ENCODE measurements at regions not wholly inside any gene's neighbourhood (a gene's known extent, or its start where the extent isn't known, plus 50 kb on each side); places are given as distances from the start of the nearest gene placed in this dataset.

DNA sequence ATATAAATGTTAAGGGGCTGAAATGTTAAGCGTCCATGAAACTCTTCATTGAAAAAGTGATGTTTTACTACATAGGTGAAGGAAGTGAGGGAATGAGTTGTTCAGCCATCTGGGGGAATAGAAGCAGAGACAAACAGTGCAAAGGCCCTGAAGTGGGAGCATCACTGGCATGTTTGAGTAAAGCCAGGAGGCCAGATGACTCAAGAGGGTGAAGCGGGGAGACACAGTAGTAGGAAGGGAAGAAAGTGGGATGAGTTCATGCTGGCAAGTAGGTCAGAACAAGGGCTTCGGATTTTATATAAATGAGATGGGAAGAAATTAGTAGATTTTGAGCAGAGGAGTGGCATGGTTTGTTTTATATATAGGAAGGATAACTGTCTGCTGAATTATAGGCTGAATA is 112.5 kb upstream of the MAP9 start:
- H3K4me1 ChIP-seq: no peaks in the 10 kb centered on the region
- H3K4me3 ChIP-seq: no peak overlapping the region
- no peak for ATAC-seq
- no peaks in the 10 kb centered on the region for H3K27me3 ChIP-seq
- intact Hi-C loops (cut with DNase I; ENCODE audit: low total_unique reads) (no loop called here), in situ Hi-C loops (cut with MboI; ENCODE audit: low sequenced_read_pairs in 4 of 4) (no loop called here)
- no peak for DNase-seq
- no peaks in the 10 kb centered on the region for H3K36me3 ChIP-seq
- H3K27ac ChIP-seq: no peak overlapping the region
- no peaks in the 10 kb centered on the region for H3K9me3 ChIP-seq
- TF ChIP-seq, protein P1, sequence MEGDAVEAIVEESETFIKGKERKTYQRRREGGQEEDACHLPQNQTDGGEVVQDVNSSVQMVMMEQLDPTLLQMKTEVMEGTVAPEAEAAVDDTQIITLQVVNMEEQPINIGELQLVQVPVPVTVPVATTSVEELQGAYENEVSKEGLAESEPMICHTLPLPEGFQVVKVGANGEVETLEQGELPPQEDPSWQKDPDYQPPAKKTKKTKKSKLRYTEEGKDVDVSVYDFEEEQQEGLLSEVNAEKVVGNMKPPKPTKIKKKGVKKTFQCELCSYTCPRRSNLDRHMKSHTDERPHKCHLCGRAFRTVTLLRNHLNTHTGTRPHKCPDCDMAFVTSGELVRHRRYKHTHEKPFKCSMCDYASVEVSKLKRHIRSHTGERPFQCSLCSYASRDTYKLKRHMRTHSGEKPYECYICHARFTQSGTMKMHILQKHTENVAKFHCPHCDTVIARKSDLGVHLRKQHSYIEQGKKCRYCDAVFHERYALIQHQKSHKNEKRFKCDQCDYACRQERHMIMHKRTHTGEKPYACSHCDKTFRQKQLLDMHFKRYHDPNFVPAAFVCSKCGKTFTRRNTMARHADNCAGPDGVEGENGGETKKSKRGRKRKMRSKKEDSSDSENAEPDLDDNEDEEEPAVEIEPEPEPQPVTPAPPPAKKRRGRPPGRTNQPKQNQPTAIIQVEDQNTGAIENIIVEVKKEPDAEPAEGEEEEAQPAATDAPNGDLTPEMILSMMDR (IDR thresholded peaks at IDR 0.05 in 4 of 5, conservative IDR thresholded peaks at IDR 0.05 in 1 of 5): no peak
- TF ChIP-seq POLR2A (IDR thresholded peaks at IDR 0.05): no peak

DNA sequence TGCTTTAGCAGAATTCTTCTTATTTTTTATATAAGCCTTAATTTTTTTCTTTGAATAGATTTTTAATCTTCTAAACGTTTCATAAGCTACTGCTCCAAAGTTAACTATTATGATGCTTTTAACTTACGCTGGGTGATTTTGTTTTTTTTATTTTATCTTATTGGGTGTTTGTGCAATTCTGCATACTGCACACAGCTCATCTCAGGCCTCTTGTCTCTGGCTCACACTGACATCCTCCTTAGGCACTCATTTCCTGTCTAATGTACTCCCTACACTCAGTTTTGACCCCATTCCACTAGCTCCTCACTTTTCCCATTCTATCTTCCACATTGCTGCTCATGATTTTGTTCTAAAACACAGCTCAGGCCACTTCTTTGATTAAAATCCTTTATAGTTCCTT is 111.9 kb upstream of the MAP9 start:
- no peak for ATAC-seq
- H3K27me3 ChIP-seq: no peaks in the 10 kb centered on the region
- intact Hi-C loops (cut with DNase I; ENCODE audit: low total_unique reads): no loop called here
- H3K27ac ChIP-seq: no peak overlapping the region
- no peak overlapping the region for H3K4me3 ChIP-seq
- in situ Hi-C loops (cut with MboI; ENCODE audit: low sequenced_read_pairs in 4 of 4): no loop called here
- no peaks in the 10 kb centered on the region for H3K36me3 ChIP-seq
- H3K4me1 ChIP-seq: no peaks in the 10 kb centered on the region
- TF ChIP-seq POLR2A (IDR thresholded peaks at IDR 0.05): no peak
- TF ChIP-seq, protein P1 (IDR thresholded peaks at IDR 0.05 in 4 of 5, conservative IDR thresholded peaks at IDR 0.05 in 1 of 5): no peak
- DNase-seq: no peak
- H3K9me3 ChIP-seq: no peaks in the 10 kb centered on the region

DNA sequence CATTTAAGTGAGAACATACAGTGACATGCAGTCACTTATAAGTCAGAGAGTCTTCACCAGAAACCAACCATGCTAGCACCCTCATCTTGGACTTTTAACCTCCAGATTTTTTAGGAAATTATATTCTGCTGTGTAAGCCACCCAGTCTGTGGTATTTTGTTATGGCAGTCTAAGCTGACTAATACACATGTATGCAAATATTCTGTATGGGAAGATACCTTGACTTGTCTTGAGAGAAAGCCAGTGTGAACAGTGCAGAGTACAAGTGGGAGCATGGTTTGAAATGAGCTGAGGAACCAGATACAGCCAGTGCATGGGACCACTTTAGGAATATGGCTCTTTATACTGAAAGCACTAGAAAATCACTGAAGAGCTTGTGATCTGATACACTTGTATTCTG is 110.4 kb upstream of the MAP9 start:
- no peak for ATAC-seq
- Histone ChIP-seq H3K36me3 (no peaks in the 10 kb centered on the region), H3K27ac (no peak overlapping the region), H3K4me1 (no peaks in the 10 kb centered on the region), H3K27me3 (no peaks in the 10 kb centered on the region), H3K9me3 (no peaks in the 10 kb centered on the region), H3K4me3 (no peak overlapping the region)
- intact Hi-C loops (cut with DNase I; ENCODE audit: low total_unique reads): no loop called here
- DNase-seq: no peak
- TF ChIP-seq, protein P1 (IDR thresholded peaks at IDR 0.05 in 4 of 5, conservative IDR thresholded peaks at IDR 0.05 in 1 of 5): no peak
- in situ Hi-C loops (cut with MboI; ENCODE audit: low sequenced_read_pairs in 4 of 4): no loop called here

DNA sequence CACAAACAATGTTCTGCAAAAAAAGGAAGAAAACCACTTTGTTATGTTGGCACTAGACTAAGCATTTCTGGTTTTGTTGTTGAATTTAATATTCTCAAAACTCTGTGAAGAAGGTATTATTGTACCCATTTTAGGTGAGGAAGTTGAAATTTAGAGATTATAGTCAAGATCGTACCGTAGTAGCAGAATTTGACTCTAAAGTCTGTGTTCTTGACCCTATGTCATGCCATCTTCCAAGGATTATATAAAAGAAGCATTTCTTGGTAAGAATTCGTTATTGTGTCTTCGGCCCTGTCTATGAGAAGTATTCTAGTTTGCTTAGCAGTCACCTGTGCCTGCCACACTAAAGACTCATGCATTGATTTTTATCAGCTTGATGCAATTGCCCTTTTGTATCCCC is 104.4 kb upstream of the MAP9 start:
- DNase-seq: no peak
- no peak for TF ChIP-seq POLR2A (IDR thresholded peaks at IDR 0.05)
- TF ChIP-seq, protein P1 (IDR thresholded peaks at IDR 0.05 in 4 of 5, conservative IDR thresholded peaks at IDR 0.05 in 1 of 5): no peak
- intact Hi-C loops (cut with DNase I; ENCODE audit: low total_unique reads) (no loop called here), in situ Hi-C loops (cut with MboI; ENCODE audit: low sequenced_read_pairs in 4 of 4) (no loop called here)
- Histone ChIP-seq H3K27ac (no peak overlapping the region), H3K4me1 (no peaks in the 10 kb centered on the region), H3K9me3 (no peaks in the 10 kb centered on the region), H3K36me3 (no peaks in the 10 kb centered on the region), H3K27me3 (no peaks in the 10 kb centered on the region), H3K4me3 (no peak overlapping the region)
- ATAC-seq: no peak

DNA sequence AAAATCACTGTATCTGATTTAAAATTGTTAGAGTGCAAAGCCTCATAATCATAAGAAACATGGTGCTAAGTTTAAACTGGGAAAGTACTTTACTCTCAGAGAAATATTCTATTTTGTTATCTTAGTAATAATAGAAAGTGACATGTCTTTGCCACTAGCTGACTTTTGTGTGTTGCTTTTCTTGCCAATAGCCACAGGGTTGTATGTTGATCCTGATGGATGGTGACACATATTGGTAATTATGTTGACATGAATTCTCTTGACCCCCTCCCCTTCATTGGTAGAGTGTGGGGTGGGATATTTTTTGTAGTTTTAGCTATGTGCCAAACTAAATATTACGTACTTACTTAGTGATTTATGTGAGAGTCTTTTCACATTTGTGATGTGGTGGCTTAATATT is 103.1 kb upstream of the MAP9 start:
- ATAC-seq: no peak
- in situ Hi-C loops (cut with MboI; ENCODE audit: low sequenced_read_pairs in 4 of 4) (no loop called here), intact Hi-C loops (cut with DNase I; ENCODE audit: low total_unique reads) (no loop called here)
- DNase-seq: no peak
- no peak overlapping the region for H3K4me3 ChIP-seq
- no peaks in the 10 kb centered on the region for H3K27me3 ChIP-seq
- H3K36me3 ChIP-seq: no peaks in the 10 kb centered on the region
- no peak for TF ChIP-seq POLR2A (IDR thresholded peaks at IDR 0.05)
- TF ChIP-seq, protein P1 (IDR thresholded peaks at IDR 0.05 in 4 of 5, conservative IDR thresholded peaks at IDR 0.05 in 1 of 5): no peak
- H3K4me1 ChIP-seq: no peaks in the 10 kb centered on the region
- no peak overlapping the region for H3K27ac ChIP-seq
- H3K9me3 ChIP-seq: no peaks in the 10 kb centered on the region

All from gastrocnemius medialis (tissue), 4 donors.